Endodermal cell (in vitro differentiated cells): ENCODE measurements at regions not wholly inside any gene's neighbourhood (a gene's known extent, or its start where the extent isn't known, plus 50 kb on each side); places are given as distances from the start of the nearest gene placed in this dataset.

Experiments used
- DNase-seq: peaks from one replicate; pipeline ENCODE4 v3.0.0-alpha.2; 2017
- H3K27ac ChIP-seq: 2 replicates; pipeline ENCODE4 v1.5.1; 2013; ENCODE audit warnings: mild to moderate bottlenecking, low read depth, low read length, moderate library complexity
- H3K27me3 ChIP-seq: 2 replicates; pipeline ENCODE4 v1.6.1; 2013; ENCODE audit warnings: mild to moderate bottlenecking, low read length, moderate library complexity; ENCODE audit not compliant: insufficient read depth, control insufficient read depth, poor library complexity, severe bottlenecking
- H3K36me3 ChIP-seq: 2 replicates; pipeline ENCODE4 v1.7.0; 2013; ENCODE audit warnings: mild to moderate bottlenecking, low read length, moderate library complexity; ENCODE audit not compliant: control insufficient read depth, insufficient read depth
- H3K4me1 ChIP-seq: one replicate; pipeline ENCODE4 v1.7.0; 2013; ENCODE audit warnings: low read length; ENCODE audit not compliant: control insufficient read depth, insufficient read depth
- H3K4me3 ChIP-seq: 2 replicates; pipeline ENCODE4 v1.5.1; 2013; ENCODE audit warnings: mild to moderate bottlenecking, low read length, moderate library complexity
- H3K9ac ChIP-seq: 2 replicates; pipeline ENCODE4 v1.6.1; 2013; ENCODE audit warnings: mild to moderate bottlenecking, low read length, moderate library complexity; ENCODE audit not compliant: poor library complexity, severe bottlenecking; ENCODE audit errors: extremely low read depth
- H3K9me3 ChIP-seq: 2 replicates; pipeline ENCODE4 v1.6.1; 2013; ENCODE audit warnings: mild to moderate bottlenecking, low read length, moderate library complexity; ENCODE audit not compliant: control insufficient read depth
- H3K27ac Mint-ChIP-seq: 2 replicates; pipeline ENCODE4 v1.8.0; 2020; ENCODE audit warnings: mixed read lengths
- H3K27me3 Mint-ChIP-seq: 2 replicates; pipeline ENCODE4 v1.8.0; 2021; ENCODE audit warnings: mild to moderate bottlenecking, mixed read lengths; ENCODE audit not compliant: insufficient read depth
- H3K36me3 Mint-ChIP-seq: 2 replicates; pipeline ENCODE4 v1.8.0; 2020; ENCODE audit warnings: low read depth, mixed read lengths
- H3K4me1 Mint-ChIP-seq: 2 replicates; pipeline ENCODE4 v1.8.0; 2020; ENCODE audit warnings: mixed read lengths
- H3K4me3 Mint-ChIP-seq: 2 replicates; pipeline ENCODE4 v1.8.0; 2020; ENCODE audit warnings: mild to moderate bottlenecking, moderate library complexity, mixed read lengths
- H3K9me3 Mint-ChIP-seq: 2 replicates; pipeline ENCODE4 v1.8.0; 2020; ENCODE audit warnings: mild to moderate bottlenecking, mixed read lengths
- WGBS, 2 experiments: methylation state at CpG; one replicate each; pipeline versions ENCODE4 v1.1.5 to v1.1.7; 2013; ENCODE audit warnings: missing lambda C conversion rate in 2 of 2, mixed read lengths in 1 of 2; ENCODE audit not compliant: insufficient coverage in 1 of 2, insufficient read length in 1 of 2; 5-methylcytosine and 5-hydroxymethylcytosine counted together
- TF ChIP-seq, protein P1 (sequence below): fragments of 200-600 bp; sonication (generic); conservative IDR thresholded peaks from 2 replicates; pipeline ENCODE4 v1.5.0; 2021; ENCODE audit warnings: antibody characterized with exemption, mild to moderate bottlenecking

DNA sequence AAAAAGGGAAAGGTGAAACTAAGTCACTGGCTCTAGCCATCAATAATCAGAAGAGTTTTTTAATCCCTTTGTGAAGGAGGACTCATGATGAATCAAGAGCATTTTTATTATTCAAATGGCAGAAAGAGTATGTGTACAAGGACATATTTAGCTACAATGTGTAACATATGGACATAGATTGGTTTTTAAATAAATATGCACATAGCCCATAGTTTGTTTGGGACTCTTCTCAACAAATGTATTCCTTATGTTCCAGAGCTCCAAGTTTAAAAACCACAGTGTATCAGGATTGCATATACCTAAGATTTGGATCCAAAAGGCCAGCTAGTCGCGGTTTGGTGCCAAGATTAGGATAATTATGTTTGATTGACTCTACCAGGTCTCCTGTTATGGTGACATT lies 104.2 kb downstream of the C12orf50 start:
- no peak for DNase-seq
- Mint-ChIP-seq H3K4me3 (no peak overlapping the region), H3K9me3 (no peaks in the 10 kb centered on the region), H3K4me1 (no peaks in the 10 kb centered on the region), H3K27me3 (peaks cover 3% of the 10 kb centered on the region), H3K36me3 (no peaks in the 10 kb centered on the region), H3K27ac (no peak overlapping the region)
- no peak overlapping the region for H3K4me3 ChIP-seq
- WGBS, 2 experiments: 92 to 100% methylated on average over 2 of the region's 2 CpGs
- no peak overlapping the region for H3K27ac ChIP-seq
- TF ChIP-seq, protein P1, sequence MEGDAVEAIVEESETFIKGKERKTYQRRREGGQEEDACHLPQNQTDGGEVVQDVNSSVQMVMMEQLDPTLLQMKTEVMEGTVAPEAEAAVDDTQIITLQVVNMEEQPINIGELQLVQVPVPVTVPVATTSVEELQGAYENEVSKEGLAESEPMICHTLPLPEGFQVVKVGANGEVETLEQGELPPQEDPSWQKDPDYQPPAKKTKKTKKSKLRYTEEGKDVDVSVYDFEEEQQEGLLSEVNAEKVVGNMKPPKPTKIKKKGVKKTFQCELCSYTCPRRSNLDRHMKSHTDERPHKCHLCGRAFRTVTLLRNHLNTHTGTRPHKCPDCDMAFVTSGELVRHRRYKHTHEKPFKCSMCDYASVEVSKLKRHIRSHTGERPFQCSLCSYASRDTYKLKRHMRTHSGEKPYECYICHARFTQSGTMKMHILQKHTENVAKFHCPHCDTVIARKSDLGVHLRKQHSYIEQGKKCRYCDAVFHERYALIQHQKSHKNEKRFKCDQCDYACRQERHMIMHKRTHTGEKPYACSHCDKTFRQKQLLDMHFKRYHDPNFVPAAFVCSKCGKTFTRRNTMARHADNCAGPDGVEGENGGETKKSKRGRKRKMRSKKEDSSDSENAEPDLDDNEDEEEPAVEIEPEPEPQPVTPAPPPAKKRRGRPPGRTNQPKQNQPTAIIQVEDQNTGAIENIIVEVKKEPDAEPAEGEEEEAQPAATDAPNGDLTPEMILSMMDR: no peak
- H3K4me1 ChIP-seq: no peaks in the 10 kb centered on the region
- no peaks in the 10 kb centered on the region for H3K27me3 ChIP-seq
- H3K36me3 ChIP-seq: no peaks in the 10 kb centered on the region
- H3K9ac ChIP-seq: no peak overlapping the region
- no peaks in the 10 kb centered on the region for H3K9me3 ChIP-seq

GRCh38 chr12:87924149-87924548 lies 105.1 kb downstream of the C12orf50 start:
- no peak overlapping the region for H3K4me3 Mint-ChIP-seq
- TF ChIP-seq, protein P1: no peak

DNA sequence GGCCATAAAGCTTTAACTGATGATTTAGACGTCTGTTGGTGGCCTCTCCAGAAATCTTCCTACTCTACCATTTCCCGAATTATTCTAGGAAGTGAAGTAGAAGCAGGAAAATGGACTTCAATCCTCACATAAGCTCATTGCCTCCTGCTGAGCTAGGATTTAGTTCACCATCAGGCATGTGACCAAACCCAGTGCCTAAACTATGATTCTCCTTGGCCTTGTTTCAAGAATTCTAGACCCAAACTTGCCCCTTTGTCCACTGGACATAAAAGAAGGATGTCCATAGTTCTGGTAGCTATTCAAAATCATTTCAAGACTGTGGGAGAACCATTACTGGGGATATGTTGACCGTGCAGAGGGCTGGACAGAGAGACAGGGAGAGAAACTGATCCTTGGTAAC lies 105.8 kb downstream of the C12orf50 start:
- Mint-ChIP-seq H3K36me3 (no peaks in the 10 kb centered on the region), H3K27me3 (no peaks in the 10 kb centered on the region), H3K9me3 (no peaks in the 10 kb centered on the region), H3K4me3 (no peak overlapping the region), H3K4me1 (no peaks in the 10 kb centered on the region), H3K27ac (no peak overlapping the region)
- Histone ChIP-seq H3K9me3 (no peaks in the 10 kb centered on the region), H3K4me1 (no peaks in the 10 kb centered on the region), H3K27ac (no peak overlapping the region), H3K9ac (no peak overlapping the region), H3K36me3 (no peaks in the 10 kb centered on the region), H3K27me3 (no peaks in the 10 kb centered on the region), H3K4me3 (no peak overlapping the region)
- 92 to 96% methylated on average over 3 of the region's 3 CpGs for WGBS, 2 experiments
- DNase-seq: no peak
- TF ChIP-seq, protein P1: no peak

More at GRCh38 chr12:87924149-87924548, 105.1 kb downstream of the C12orf50 start:
- no peaks in the 10 kb centered on the region for H3K27me3 ChIP-seq
- no peaks in the 10 kb centered on the region for H3K4me1 ChIP-seq
- H3K9me3 ChIP-seq: no peaks in the 10 kb centered on the region
- Mint-ChIP-seq H3K27ac (no peak overlapping the region), H3K27me3 (peaks cover 3% of the 10 kb centered on the region), H3K9me3 (no peaks in the 10 kb centered on the region), H3K4me1 (no peaks in the 10 kb centered on the region), H3K36me3 (no peaks in the 10 kb centered on the region)
- H3K36me3 ChIP-seq: no peaks in the 10 kb centered on the region
- no peak overlapping the region for H3K9ac ChIP-seq
- H3K27ac ChIP-seq: no peak overlapping the region
- H3K4me3 ChIP-seq: no peak overlapping the region
- no peak for DNase-seq
